HG03039 (cell line): ENCODE measurements at regions not wholly inside any gene's neighbourhood (a gene's known extent, or its start where the extent isn't known, plus 50 kb on each side); places are given as distances from the start of the nearest gene placed in this dataset.
A peak's percentile ranks its signal among the peaks of the same experiment; 100 is the strongest.

Source experiments
- ATAC-seq: cut with Tn5 transposase; IDR thresholded peaks from one replicate; pipeline ENCODE4 v1.9.1; 2021; ENCODE audit warnings: mild to moderate bottlenecking, moderate library complexity; ENCODE audit not compliant: unreplicated experiment

DNA sequence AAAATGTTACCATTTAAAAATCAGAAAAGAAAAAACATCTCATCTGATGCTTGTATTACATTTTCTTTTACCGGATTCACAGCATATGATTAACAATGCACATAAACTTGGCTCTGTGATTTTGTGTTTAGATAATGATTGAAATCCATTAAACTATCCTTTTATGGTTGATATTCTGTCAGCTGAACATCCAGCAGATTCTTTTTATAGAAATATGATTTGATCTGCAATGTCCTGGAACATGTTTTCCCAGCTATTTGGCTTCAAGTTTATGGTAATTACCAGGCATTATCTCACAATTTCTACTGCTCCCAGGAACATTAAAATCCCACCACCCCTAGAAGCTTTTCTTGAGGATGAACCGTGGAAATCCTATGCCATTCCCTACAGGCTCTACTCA is 205.7 kb upstream of the TET2 start:
- ATAC-seq, result no peak

DNA sequence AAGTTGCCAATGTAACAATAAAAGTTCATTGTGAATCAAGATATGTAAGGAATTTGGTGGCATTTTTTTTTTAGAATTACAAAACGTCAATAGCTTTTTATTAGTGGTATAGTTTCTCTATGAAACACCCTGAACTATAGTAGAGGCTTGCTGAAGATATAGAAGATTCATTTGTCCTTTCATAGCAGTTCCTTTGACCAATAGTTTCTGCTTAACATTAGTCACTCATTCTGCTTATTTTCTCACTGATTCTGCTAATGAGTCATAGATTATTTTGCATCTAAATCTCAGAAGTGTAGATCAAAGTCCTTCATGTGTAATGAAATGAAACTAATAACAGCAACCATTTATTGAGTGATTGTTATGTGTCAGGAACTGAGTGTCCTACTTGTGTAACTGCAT is 205.0 kb upstream of the TET2 start:
- no peak for ATAC-seq

DNA sequence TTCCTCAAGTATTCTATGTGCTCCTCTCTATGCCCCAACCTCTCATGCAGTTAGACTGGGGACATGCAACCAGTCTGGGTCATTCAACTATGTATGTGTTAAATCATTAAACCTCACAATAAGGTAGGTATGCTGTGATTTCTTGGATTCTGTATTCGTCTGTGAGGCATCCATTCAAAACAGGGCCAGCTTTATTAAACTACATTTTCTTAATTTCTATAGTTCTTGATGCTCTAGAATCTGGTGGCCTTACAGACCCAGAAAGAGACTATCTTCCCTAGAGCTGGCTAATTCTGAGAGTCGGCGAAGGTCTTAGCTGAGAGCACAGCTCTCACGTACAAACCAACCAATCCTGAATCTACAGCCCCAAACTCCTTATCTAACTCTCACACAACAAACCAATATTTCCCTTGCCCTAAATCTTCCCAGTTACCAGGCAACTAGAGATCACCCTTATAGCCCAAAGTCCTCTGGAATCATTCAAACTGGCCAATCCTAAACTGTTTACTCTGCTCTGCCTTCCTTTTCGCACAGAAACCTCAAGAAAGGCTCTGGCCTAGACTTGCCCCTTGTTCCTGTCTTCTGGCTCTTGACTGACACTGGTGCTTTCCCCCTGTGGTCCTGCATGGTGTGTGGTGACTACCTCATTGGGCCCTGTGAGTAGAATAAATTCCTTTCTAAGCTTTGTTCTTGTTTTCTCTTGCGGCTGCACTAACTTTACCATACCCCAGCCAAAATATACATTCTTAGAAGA is 203.5 kb upstream of the TET2 start:
- peak; percentile 59 for ATAC-seq

DNA sequence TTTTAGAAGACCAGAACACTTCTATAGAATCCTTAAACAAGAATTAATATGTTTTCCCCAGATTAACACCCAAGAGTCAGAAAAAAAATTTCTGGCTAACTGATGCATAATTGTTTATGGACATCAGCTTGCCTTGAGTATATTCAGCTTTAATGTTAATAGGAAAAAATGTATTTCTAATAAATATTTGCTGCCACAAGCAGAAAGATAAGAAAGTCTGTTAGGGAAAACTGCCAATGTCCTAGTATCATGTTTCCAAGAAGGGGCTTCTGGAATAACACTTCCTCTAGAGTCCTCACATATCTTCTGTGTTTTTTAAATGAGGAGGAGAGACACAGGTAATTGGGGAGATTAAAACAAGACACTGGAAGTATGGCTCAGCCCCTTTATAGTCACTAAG is 202.1 kb upstream of the TET2 start:
- ATAC-seq, result no peak

DNA sequence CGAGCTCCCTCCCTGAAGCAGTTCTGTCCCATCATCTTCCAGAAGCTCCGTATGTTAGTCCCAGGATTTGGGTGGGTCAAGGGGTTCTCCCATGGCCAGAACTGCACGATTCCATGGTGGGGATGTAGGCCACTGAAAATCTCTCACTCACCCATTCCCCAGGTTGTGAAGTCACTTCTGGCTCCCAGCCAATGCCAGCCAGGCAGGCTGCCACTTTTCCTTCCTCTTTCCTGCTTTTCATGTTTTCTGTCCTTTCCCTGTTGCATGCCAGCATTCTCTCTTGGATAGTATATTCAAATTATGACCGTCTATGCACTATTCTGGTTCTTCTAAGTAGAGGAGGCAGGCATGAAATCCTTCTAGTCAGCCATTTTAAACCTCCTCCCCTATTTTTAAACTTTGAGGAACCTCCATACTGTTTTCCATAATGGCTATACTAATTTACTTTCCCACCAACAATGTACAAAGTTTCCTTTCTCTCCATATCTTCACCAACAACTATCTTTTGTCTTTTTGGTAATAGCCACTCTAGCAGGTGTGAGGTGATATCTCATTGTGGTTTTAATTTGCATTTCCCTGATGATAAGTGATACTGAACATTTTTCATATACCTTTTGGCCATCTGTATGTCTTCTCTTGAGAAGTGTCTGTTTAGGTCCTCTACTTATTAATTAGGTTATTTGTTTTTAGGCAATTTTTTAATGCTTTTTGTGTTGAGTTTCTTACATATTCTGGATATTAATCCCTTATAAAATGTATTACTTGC is 182.1 kb upstream of the TET2 start:
- ATAC-seq, result peak; percentile 27

DNA sequence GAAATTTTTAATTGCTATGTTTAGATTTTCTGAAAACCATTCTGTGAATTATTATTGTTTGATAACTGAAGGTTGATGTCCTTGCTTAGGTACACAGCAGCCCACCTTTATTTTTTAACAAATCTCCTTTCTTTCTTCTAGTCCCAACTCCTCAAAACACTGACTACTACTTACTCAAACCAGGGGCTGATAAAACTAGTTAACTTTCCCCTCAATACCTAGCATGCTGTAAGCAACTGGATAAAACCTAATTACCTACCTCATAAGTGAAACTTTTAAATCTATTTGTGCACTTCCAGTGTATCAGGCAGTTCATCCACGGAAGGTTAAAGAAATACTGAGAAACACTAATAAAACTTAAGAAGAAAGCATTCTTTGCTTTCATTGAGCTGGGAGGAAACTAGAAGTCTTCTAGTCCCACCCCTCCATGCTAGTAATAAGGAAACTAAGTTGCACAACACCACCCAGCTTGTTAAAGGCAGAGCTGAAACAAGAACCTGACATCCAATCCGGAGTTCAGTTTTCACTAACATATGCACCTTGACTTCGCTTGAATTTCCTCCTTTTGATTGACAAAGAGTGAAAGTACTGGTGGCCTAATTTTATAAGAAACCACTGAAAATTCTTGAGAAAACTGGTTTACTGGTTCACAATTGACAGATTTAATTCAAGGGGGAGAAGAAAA is 180.2 kb upstream of the TET2 start:
- peak; percentile 99 for ATAC-seq

DNA sequence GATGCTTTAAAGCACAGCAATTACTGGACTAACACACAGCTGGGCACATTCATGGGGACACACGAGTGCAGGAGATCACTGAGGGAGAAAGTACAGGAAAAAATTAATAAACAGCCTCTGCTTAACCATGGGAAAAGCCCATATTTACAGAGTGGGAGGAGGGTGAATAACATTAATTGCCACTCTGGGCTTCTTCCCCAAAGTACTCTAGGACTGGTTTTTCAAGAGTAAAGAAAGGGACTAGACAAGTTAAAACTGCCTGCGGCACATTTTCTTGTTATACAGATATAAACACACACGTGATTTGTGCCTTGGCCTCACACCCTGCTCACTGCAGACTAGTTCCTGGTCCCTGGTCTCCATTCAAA is 179.7 kb upstream of the TET2 start:
- ATAC-seq, result peak; percentile 21

DNA sequence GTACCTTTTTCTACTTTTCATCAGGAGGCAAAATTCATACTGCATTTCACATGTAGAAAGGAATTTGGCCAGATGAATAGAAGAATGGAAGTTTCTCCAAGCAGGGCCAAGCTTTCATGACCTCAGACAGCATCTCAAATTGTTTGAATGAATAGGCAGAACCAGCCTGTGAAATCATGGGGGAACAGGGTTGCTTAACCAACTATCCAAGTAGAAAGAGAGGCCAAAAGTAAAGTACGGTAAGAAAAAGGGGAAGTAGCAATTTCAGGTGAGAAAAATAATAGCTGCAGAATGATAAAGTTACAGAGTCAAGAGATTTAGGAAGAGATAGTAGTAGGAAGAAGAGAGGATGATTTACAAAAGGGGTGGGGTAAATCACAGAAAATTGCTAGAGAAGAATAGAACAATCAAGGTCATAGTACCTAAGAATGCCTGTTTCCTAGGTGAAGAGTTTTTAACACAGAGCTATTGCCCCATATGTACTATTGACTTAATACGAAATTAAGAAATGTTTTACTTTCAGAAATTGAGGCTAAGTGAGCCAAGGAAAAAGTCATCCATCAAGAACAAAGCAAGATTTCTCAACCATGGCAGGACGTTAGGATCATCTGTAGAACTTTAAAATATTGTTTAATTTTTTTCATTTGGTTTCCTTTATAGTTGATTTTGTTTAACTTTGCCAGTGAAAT is 177.1 kb upstream of the TET2 start:
- no peak for ATAC-seq

DNA sequence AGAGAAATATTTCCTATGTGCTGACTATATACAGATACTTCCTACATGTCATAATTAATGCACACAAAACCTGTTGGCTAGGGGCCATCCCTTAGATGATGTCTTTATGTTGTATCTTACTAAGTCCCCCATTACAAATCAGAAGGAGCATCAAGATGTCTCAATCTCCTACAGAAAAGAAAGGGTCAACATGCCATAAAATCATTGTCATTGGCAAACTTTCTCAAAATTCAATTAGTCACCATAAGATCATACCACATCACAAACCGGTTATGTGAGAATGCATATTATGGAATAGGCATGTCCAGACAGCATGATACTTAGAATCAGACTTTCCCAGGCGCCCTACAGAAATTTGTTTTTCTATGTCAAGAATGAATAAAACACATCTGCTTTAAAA is 175.2 kb upstream of the TET2 start:
- no peak for ATAC-seq

DNA sequence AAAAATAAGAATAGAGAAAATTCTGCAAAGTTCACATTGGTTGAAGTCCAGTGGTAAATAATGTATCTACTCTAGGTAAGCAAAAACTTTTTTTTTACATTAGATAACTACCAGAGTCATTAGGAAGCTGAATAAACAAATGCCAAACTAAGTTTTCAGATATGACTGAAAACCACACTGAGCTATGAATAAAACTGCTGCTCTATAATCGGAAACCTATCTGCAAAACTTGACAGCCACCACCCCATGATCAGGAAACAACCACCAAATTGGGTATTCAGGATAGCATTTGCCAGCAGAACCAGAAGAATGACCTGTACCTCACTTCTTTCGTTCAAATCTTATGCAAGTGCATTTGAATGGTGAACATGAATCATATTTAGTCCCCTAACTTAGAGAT is 173.0 kb upstream of the TET2 start:
- no peak for ATAC-seq

DNA sequence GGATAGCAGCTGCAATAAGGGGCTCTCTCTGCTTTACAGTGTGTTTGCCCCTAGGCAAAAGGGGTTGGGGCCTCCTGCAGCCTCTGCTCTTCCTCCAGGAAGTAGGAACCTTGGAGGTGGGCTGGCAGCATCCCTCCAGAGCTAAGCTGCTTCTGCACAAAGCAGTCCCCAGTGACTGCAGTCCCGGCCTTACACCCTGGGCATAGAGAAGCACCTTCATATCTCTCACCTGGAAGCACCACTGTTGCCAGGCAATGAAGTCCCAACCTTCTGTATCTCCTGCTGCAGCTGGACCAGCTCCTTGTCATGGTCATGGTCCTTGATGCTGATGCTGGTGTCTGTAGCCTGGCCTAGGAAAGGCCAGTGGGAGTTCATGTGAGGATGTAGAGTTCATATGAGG is 171.1 kb upstream of the TET2 start:
- ATAC-seq, result no peak

DNA sequence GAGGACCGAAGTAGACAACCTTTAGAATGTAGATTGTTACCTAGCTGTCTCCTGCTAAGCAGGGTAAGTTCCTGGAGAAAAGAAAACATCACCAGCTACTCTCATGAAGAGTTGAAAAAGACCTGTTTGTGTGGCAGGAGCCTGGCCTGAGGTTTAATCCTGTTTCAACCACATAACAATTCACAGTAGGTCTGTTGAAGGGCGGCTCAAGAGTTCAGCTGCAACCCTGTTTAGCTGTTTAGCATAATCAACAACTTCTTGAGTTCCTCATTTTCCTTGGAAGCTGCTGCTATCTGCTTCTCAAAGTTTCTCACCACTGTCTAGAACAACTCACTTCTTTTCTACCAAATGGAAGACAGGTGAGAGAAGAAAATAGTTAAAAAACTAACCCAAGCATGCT is 170.4 kb upstream of the TET2 start:
- ATAC-seq, result no peak

DNA sequence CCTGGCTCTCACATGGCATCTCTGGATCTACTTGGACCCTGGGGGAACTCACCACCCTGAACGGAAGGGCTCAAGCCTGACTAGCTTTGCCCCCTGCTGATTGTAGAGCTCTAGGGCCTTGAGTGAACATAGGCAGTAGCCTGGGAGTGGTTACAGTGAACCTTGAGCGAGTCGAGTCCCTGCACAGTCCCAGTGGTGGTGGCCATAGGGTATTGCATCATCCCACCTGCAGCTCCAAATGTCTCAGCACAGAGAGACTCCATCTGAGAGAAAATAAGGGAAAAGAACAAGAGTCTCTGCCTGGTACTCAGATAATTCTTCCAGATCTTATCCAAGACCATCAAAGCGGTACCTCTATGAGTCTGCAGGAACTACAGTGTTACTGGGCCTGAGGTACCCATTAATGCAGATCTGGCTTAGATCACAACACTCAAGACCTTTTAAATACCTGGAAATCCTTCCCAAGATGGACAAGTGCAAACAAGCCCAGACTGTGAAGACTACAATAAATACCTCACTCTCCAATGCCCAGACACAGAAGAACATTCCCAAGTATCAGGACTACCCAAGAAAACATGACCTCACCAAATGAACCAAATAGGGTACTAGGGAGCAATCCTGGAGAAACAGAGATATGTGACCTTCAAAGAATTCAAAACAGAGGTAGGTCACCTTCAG is 167.5 kb upstream of the TET2 start:
- no peak for ATAC-seq

DNA sequence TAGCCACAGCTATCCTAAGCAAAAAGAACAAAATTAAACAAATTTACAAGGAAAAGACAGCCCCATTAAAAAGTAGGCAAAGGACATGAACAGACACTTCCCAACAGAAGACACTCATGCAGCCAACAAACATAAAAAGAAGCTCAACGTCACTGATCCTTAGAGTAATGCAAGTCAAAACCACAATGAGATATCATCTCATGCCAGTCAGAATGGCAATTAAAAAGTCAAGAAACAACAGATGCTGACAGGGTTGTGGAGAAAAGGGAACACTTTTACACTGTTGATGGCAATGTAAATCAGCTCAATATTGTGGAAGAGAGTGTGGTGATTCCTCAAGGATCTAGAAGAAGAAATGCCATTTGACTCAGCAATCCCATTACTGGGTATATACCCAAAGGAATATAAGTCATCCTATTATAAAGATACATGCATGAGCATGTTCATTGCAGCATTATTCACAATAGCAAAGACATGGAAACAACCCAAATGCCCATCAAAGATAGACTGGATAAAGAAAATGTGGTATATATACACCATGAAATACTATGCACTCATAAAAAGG is 163.0 kb upstream of the TET2 start:
- ATAC-seq, result no peak

DNA sequence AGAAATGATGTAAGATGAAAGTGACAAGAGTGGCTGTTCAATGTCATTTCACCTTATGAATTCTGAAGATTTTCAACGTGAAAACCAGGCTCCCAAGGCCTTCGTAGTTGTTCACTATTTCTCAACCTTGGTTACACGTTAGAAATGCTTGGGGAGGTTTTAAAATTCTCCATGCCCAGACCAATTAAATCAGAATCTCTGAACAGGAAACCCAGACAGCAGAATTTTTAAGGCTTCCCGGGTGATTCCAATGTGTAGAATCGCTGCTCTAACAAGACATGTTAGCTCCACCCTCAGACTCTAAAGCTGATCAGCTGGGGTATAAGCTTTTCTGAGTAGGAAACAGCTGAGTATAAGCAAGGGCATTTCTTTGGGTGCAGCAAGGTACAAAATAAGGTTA is 160.4 kb upstream of the TET2 start:
- no peak for ATAC-seq

DNA sequence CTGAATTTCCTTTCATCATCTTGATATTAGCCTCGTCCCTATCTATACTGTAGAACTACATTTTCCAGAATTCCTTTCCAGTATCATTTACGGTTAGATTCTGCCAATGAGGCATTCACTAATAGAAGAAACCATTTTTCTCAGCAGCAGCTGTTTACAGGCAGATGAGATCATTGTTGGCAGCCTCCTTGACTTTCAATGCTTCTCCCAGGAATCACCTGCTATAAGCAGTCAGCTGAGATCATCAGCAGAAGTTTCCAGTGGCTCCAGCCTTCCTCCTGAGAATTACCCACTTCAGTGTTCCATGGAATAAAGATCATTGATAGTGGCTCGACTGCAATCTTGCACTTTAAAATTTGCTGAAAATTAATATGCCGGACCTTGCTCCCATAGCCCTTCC is 157.3 kb upstream of the TET2 start:
- no peak for ATAC-seq

DNA sequence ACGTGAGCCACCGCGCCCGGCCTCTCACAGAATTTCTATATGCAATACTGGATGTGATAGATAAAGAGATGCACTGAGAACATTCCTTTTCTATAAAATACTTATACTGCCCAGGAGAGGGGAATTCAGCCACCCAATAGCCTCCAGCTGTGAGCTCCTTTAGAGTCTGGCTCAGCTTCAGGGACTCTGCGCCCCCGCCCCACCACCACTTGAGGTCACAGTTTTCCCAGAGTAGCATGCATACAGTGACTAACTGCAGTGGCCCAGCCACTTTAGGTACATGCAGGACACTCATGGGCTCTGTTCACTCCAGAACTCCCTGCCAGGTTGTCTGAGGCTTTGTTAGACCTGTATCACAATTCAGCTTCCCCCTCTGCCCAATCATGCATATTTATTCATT is 144.4 kb upstream of the TET2 start:
- no peak for ATAC-seq

DNA sequence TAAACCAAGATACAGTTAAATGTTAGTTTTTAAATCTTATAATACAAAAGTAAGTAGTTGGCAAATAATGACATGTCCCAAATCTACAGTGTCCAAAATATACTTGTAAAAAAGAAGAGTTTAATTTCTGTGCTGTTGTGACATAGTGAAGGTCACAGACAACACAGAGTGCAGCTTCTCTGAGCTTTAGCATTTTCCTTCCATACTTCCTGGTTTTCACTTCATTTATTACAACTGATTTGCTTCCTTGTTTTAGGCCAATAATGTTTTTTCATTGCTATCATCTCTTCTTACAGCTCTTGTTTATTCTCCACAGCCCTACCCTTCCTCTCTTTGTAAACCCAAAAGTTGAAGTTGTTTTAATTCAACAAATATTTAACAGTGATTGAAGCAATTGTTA is 132.4 kb upstream of the TET2 start:
- no peak for ATAC-seq

DNA sequence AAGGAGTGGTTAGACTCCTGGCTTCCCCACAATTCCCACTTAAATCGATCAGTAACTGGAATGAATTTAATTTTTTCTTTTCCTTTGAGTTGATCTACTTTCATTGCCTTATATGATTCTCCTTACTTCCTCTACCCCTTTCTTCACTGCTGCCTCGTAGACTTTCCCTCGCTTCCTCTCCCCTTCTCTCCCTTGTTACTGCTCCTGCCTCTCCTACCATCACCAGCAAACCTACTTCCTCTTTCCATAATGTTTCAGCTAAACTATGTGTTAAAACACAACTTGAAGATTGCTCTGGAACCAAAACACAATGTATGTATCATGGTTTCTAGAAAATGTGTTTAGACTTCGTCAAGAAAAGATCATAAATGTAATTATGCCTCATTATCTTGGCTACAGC is 132.0 kb upstream of the TET2 start:
- ATAC-seq, result no peak

DNA sequence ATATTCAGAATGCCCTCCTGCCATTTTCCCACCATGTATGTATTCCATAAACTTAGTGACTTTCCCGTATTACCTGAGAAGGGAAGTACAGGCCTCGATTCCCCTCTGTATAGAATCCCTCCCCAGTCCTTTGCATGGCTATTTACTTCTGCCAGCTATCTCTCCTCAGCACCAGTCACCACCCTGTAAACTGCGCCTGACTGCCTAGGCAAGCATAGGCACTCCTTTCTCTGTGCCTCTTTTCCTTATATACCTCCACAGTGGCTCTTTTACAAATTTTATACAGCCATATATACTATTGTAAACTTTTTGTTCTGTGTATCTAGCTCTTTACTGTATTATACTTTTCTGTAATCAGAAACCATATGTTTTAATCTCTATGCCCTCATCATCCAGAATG is 130.9 kb upstream of the TET2 start:
- no peak for ATAC-seq
